ENCODE measurements at regions not wholly inside any gene's neighbourhood (a gene's known extent, or its start where the extent isn't known, plus 50 kb on each side); places are given as distances from the start of the nearest gene placed in this dataset.

- WGBS, 2 experiments (ENCODE audit: low coverage in 1 of 2, low lambda C conversion rate in 2 of 2, missing lambda C conversion rate in 2 of 2): 76 to 77% methylated on average over 6 of the region's 6 CpGs
Measured at GRCh38 chr1:10942542-10942912, 69.9 kb upstream of the TARDBP start.

DNA sequence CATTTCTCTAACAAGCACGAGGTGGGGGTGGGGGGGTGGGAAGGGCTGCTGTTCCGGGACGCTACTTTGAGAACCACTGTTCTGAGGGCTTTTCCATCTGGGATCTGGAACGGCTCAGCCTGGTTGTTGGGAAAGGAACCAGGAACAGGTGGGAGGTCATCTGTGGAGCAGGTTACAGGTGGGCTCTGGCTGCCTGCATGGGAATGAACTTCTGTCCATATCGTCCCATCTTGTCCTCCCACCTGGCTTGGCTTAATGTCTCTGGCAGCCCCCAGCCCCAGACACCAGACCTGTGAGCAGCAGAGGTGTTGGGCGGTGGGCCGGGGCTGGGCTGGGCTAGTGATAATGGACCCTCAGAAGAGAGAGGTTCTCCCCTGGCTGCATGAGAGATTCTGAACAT is 69.4 kb upstream of the TARDBP start:
- Histone ChIP-seq H4K20me1 (ENCODE audit: insufficient read depth) (no peaks in the 10 kb centered on the region), H3K4me3 (no peak overlapping the region), H3F3A (ENCODE audit: insufficient read depth) (no peaks in the 10 kb centered on the region), H3K9ac (no peak overlapping the region), H3K9me2 (ENCODE audit: insufficient read depth) (no peaks in the 10 kb centered on the region), H2AFZ (no peak overlapping the region), H3K9me3 (ENCODE audit: low read depth) (no peaks in the 10 kb centered on the region), H3K27me3 (replicated peaks; ENCODE audit: insufficient read depth) (peaks cover 23% of the 10 kb centered on the region), H3K79me2 (ENCODE audit: insufficient read depth) (no peaks in the 10 kb centered on the region), H3K4me2 (ENCODE audit: unreplicated experiment) (no peak overlapping the region), H3K36me3 (ENCODE audit: low read depth) (no peaks in the 10 kb centered on the region), H3K27ac (no peak overlapping the region), H3K4me1 (ENCODE audit: insufficient read depth) (peaks cover 10% of the 10 kb centered on the region; the same call in 1 of the 2 replicates)
- WGBS, 2 experiments (ENCODE audit: low coverage in 1 of 2, low lambda C conversion rate in 2 of 2, missing lambda C conversion rate in 2 of 2): 34 to 37% methylated on average over 7 of the region's 7 CpGs
- no peak for DNase-seq
- TF ChIP-seq EZH2phosphoT487 (IDR thresholded peaks at IDR 0.05; ENCODE audit: insufficient read depth, low read depth) (no peak), EZH2 (IDR thresholded peaks at IDR 0.05; ENCODE audit: insufficient read depth, poor library complexity, severe bottlenecking) (no peak)
- in situ Hi-C loops (cut with MboI): no loop called here

More at GRCh38 chr1:10942542-10942912, 69.9 kb upstream of the TARDBP start:
- Histone ChIP-seq H4K20me1 (ENCODE audit: insufficient read depth) (no peaks in the 10 kb centered on the region), H3K4me3 (no peak overlapping the region), H3K4me2 (ENCODE audit: unreplicated experiment) (no peak overlapping the region), H3K27ac (no peak overlapping the region), H3K4me1 (ENCODE audit: insufficient read depth) (peaks cover 10% of the 10 kb centered on the region; the same call in 1 of the 2 replicates), H3F3A (ENCODE audit: insufficient read depth) (no peaks in the 10 kb centered on the region), H3K36me3 (ENCODE audit: low read depth) (no peaks in the 10 kb centered on the region), H3K27me3 (replicated peaks; ENCODE audit: insufficient read depth) (peaks cover 23% of the 10 kb centered on the region), H3K79me2 (ENCODE audit: insufficient read depth) (no peaks in the 10 kb centered on the region), H3K9ac (no peak overlapping the region), H2AFZ (no peak overlapping the region), H3K9me3 (ENCODE audit: low read depth) (no peaks in the 10 kb centered on the region), H3K9me2 (ENCODE audit: insufficient read depth) (no peaks in the 10 kb centered on the region)
- no peak for TF ChIP-seq EZH2 (IDR thresholded peaks at IDR 0.05; ENCODE audit: insufficient read depth, poor library complexity, severe bottlenecking)
- no peak for TF ChIP-seq EZH2phosphoT487 (IDR thresholded peaks at IDR 0.05; ENCODE audit: insufficient read depth, low read depth)
- in situ Hi-C loops (cut with MboI): no loop called here
- no peak for DNase-seq

- Histone ChIP-seq H3K4me3 (peak overlapping the region; percentile 50), H2AFZ (peak overlapping the region; percentile 12), H4K20me1 (ENCODE audit: insufficient read depth) (no peaks in the 10 kb centered on the region), H3K9me3 (ENCODE audit: low read depth) (no peaks in the 10 kb centered on the region), H3K9ac (peak overlapping the region; percentile 36), H3K36me3 (ENCODE audit: low read depth) (no peaks in the 10 kb centered on the region), H3F3A (ENCODE audit: insufficient read depth) (no peaks in the 10 kb centered on the region), H3K9me2 (ENCODE audit: insufficient read depth) (no peaks in the 10 kb centered on the region), H3K4me1 (ENCODE audit: insufficient read depth) (peaks cover 10% of the 10 kb centered on the region; the same call in 1 of the 2 replicates), H3K27me3 (replicated peaks; ENCODE audit: insufficient read depth) (peaks cover 23% of the 10 kb centered on the region), H3K79me2 (ENCODE audit: insufficient read depth) (no peaks in the 10 kb centered on the region), H3K4me2 (ENCODE audit: unreplicated experiment) (peak overlapping the region; percentile 67), H3K27ac (no peak overlapping the region)
- DNase-seq: peak; percentile 59
- WGBS, 2 experiments (ENCODE audit: low coverage in 1 of 2, low lambda C conversion rate in 2 of 2, missing lambda C conversion rate in 2 of 2): 12% methylated on average over 23 of the region's 23 CpGs
- in situ Hi-C loops (cut with MboI): no loop called here
- TF ChIP-seq EZH2 (IDR thresholded peaks at IDR 0.05; ENCODE audit: insufficient read depth, poor library complexity, severe bottlenecking) (no peak), EZH2phosphoT487 (IDR thresholded peaks at IDR 0.05; ENCODE audit: insufficient read depth, low read depth) (no peak)
Measured at GRCh38 chr1:10943991-10944730, 68.3 kb upstream of the TARDBP start.

DNA sequence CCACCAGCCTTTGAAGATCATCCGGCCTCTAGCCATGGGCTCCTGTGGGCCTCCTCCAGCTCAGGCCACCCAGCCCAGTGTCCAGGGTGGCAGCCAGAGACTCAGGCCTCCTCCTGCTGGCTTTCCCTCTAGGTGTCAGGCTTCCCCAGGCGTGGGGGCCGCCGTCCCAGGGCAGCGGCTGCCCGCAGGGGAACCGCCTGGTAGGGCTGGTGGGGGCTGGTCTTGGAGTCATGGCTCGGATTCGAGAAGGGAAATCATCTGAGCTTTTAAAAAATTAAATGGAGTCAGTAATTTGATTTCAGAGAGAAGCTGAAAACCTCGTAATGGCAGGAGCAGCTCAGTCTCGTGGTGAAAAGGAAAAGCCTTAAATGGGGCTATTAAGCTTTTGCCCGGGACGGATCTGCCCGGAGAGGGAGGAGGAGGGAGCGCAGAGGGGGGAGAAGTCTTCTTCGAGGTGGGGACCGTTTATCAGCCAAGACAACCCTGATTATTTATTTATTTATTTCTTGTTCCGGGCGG is 66.4 kb upstream of the TARDBP start:
- Histone ChIP-seq H3K9ac (no peak overlapping the region), H3K36me3 (ENCODE audit: low read depth) (no peaks in the 10 kb centered on the region), H2AFZ (no peak overlapping the region), H3K27ac (no peak overlapping the region), H3F3A (ENCODE audit: insufficient read depth) (no peaks in the 10 kb centered on the region), H3K79me2 (ENCODE audit: insufficient read depth) (no peaks in the 10 kb centered on the region), H4K20me1 (ENCODE audit: insufficient read depth) (no peaks in the 10 kb centered on the region), H3K9me2 (ENCODE audit: insufficient read depth) (no peaks in the 10 kb centered on the region), H3K4me2 (ENCODE audit: unreplicated experiment) (no peak overlapping the region), H3K4me1 (ENCODE audit: insufficient read depth) (peaks cover 10% of the 10 kb centered on the region; the same call in 1 of the 2 replicates), H3K4me3 (no peak overlapping the region), H3K27me3 (replicated peaks; ENCODE audit: insufficient read depth) (peaks cover 14% of the 10 kb centered on the region; the same call in 1 of the 2 replicates), H3K9me3 (ENCODE audit: low read depth) (no peaks in the 10 kb centered on the region)
- no peak for TF ChIP-seq EZH2phosphoT487 (IDR thresholded peaks at IDR 0.05; ENCODE audit: insufficient read depth, low read depth)
- TF ChIP-seq EZH2 (IDR thresholded peaks at IDR 0.05; ENCODE audit: insufficient read depth, poor library complexity, severe bottlenecking): no peak
- 74 to 80% methylated on average over 19 of the region's 19 CpGs for WGBS, 2 experiments (ENCODE audit: low coverage in 1 of 2, low lambda C conversion rate in 2 of 2, missing lambda C conversion rate in 2 of 2)
- in situ Hi-C loops (cut with MboI): no loop called here
- no peak for DNase-seq
